Osteocyte (in vitro differentiated cells): ENCODE measurements at regions not wholly inside any gene's neighbourhood (a gene's known extent, or its start where the extent isn't known, plus 50 kb on each side); places are given as distances from the start of the nearest gene placed in this dataset.

Experiments used
- DNase-seq: peaks from one replicate; pipeline ENCODE4 v3.0.0; 2021; ENCODE audit warnings: mixed read lengths; ENCODE audit not compliant: unreplicated experiment; ENCODE audit errors: extremely low spot score
- H3K27ac Mint-ChIP-seq: one replicate; pipeline ENCODE4 v1.8.0; 2021; ENCODE audit warnings: mild to moderate bottlenecking, mixed read lengths; ENCODE audit not compliant: unreplicated experiment
- H3K27me3 Mint-ChIP-seq: one replicate; pipeline ENCODE4 v1.8.0; 2021; ENCODE audit warnings: mixed read lengths; ENCODE audit not compliant: unreplicated experiment
- H3K36me3 Mint-ChIP-seq: one replicate; pipeline ENCODE4 v1.8.0; 2021; ENCODE audit warnings: mixed read lengths; ENCODE audit not compliant: unreplicated experiment
- H3K4me1 Mint-ChIP-seq: one replicate; pipeline ENCODE4 v1.8.0; 2021; ENCODE audit warnings: mixed read lengths; ENCODE audit not compliant: unreplicated experiment
- H3K4me3 Mint-ChIP-seq: one replicate; pipeline ENCODE4 v1.8.0; 2021; ENCODE audit warnings: mild to moderate bottlenecking, moderate library complexity, mixed read lengths; ENCODE audit not compliant: unreplicated experiment
- H3K9me3 Mint-ChIP-seq: one replicate; pipeline ENCODE4 v1.8.0; 2021; ENCODE audit warnings: mixed read lengths; ENCODE audit not compliant: unreplicated experiment
- TF ChIP-seq, protein P1 (sequence below): fragments of 200-600 bp; sonication (generic); IDR thresholded peaks from 2 replicates; pipeline ENCODE4 v1.5.0; 2021; ENCODE audit warnings: antibody characterized with exemption, mild to moderate bottlenecking, moderate library complexity

DNA sequence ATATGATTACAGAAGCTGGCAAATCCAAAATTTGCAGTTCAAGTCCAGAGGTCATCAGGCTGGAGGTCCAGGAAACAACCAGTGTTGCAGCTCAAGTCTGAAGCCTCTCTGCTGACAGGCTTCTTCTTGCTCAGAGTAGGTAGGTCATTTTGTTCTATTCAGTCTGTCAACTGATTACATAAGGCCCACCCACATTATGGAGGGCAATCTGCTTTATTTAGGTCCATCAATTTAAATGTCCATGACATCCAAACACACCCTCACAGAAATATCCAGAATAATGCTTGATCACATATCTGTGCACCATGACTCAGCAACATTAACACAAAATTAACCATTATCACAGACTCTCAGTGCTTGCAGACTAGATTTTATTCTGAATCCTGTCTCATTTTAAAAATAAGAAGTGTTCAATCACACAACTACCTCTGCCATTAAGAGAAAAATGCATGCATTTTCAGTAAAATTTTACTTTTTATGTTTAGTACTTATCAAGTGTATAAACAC is 759.2 kb upstream of the ADGRB3 start:
- H3K4me1 Mint-ChIP-seq, result no peaks in the 10 kb centered on the region
- H3K9me3 Mint-ChIP-seq, result peaks cover 7% of the 10 kb centered on the region
- TF ChIP-seq, protein P1, sequence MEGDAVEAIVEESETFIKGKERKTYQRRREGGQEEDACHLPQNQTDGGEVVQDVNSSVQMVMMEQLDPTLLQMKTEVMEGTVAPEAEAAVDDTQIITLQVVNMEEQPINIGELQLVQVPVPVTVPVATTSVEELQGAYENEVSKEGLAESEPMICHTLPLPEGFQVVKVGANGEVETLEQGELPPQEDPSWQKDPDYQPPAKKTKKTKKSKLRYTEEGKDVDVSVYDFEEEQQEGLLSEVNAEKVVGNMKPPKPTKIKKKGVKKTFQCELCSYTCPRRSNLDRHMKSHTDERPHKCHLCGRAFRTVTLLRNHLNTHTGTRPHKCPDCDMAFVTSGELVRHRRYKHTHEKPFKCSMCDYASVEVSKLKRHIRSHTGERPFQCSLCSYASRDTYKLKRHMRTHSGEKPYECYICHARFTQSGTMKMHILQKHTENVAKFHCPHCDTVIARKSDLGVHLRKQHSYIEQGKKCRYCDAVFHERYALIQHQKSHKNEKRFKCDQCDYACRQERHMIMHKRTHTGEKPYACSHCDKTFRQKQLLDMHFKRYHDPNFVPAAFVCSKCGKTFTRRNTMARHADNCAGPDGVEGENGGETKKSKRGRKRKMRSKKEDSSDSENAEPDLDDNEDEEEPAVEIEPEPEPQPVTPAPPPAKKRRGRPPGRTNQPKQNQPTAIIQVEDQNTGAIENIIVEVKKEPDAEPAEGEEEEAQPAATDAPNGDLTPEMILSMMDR, result no peak
- no peaks in the 10 kb centered on the region for H3K27me3 Mint-ChIP-seq
- no peak for DNase-seq
- H3K4me3 Mint-ChIP-seq, result no peak overlapping the region
- H3K36me3 Mint-ChIP-seq, result peaks cover 2% of the 10 kb centered on the region
- H3K27ac Mint-ChIP-seq, result no peak overlapping the region

DNA sequence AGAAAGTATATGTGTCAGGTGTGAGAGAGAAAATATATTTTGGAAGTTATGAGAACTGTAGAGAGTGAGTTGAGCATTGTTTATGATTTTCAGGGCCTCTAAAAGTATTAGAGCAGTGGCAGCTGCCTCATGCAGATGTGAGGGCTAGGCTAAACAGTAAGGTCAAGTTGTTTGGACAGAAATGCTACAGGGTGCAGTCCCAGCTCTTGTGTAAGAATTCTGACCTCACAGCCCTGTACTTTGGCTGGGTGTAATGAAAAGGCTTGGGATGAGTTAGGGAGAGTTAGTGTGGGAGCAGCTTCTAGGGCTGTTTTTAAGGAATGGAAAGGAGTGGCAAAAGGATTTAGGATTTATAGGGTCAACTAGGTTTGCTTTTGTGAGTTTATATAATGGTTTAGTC is 764.8 kb upstream of the ADGRB3 start:
- H3K9me3 Mint-ChIP-seq, result peaks cover 3% of the 10 kb centered on the region
- no peak overlapping the region for H3K27ac Mint-ChIP-seq
- TF ChIP-seq, protein P1, result no peak
- no peak for DNase-seq
- no peak overlapping the region for H3K4me3 Mint-ChIP-seq
- H3K27me3 Mint-ChIP-seq, result no peaks in the 10 kb centered on the region
- H3K4me1 Mint-ChIP-seq, result peaks cover 3% of the 10 kb centered on the region
- peaks cover 2% of the 10 kb centered on the region for H3K36me3 Mint-ChIP-seq

DNA sequence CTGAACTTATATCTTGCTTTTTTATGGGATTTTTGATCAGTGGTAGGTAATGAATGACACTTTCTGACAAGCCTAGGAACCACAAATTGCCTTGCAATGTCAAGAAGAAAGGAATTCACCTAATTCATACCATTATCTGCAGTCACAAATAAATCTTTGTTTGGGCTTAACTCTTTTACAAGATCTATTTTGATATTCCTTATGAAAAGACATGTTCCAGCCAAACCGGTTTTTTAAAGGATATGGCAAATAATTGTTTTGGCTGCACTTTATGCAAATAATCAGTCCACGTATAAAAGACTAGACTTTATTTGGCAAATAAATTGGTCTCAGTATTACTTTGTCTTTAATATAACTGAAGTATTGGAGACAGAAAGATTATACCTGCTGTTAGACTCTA is 771.7 kb upstream of the ADGRB3 start:
- peaks cover 2% of the 10 kb centered on the region for H3K36me3 Mint-ChIP-seq
- H3K4me3 Mint-ChIP-seq, result no peak overlapping the region
- DNase-seq, result no peak
- peaks cover 3% of the 10 kb centered on the region for H3K4me1 Mint-ChIP-seq
- TF ChIP-seq, protein P1, result no peak
- no peaks in the 10 kb centered on the region for H3K27me3 Mint-ChIP-seq
- H3K9me3 Mint-ChIP-seq, result no peaks in the 10 kb centered on the region
- no peak overlapping the region for H3K27ac Mint-ChIP-seq

DNA sequence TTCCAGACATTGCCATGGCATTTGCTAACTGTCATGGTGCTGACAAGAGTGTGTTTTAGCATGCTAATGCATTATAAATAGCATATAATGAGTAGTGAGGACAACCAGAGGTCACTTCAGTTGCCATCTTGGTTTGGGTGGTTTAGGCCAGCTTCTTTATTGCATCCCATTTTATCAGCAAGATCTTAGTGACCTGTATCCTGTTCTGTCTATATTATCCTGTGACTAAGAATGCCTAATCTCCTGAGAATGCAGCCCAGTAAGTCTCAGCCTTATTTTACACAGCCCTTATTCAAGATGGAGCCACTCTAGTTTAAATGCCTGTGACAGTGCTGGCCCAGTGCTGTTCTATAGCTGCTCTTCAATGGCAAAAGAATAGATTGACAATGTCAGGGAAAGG is 781.0 kb upstream of the ADGRB3 start:
- Mint-ChIP-seq H3K36me3 (peaks cover 3% of the 10 kb centered on the region), H3K4me1 (no peaks in the 10 kb centered on the region), H3K27ac (no peak overlapping the region), H3K4me3 (no peak overlapping the region), H3K9me3 (peaks cover 27% of the 10 kb centered on the region), H3K27me3 (no peaks in the 10 kb centered on the region)
- TF ChIP-seq, protein P1, result no peak
- no peak for DNase-seq

DNA sequence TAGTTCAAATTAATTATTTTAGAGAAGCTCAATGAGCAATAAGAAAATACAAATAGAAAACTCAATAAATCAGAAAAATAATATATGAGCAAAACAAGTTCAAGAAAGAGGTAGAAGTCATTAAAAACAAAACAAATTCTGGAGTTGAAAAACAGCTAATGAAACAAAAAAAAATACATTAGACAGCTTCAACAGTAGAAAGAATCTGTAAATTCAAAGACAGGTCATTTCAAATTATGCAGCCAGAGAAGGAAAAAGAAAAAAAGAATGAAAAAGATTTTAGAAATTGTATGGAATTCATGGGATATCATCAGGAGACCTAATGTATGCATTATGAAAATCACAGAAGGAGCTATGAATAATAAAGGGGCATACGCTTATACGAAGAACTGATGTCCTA is 795.3 kb upstream of the ADGRB3 start:
- peaks cover 23% of the 10 kb centered on the region for H3K36me3 Mint-ChIP-seq
- TF ChIP-seq, protein P1, result no peak
- H3K9me3 Mint-ChIP-seq, result peaks cover 38% of the 10 kb centered on the region
- H3K4me1 Mint-ChIP-seq, result peaks cover 6% of the 10 kb centered on the region
- DNase-seq, result no peak
- no peak overlapping the region for H3K27ac Mint-ChIP-seq
- H3K27me3 Mint-ChIP-seq, result no peaks in the 10 kb centered on the region
- no peak overlapping the region for H3K4me3 Mint-ChIP-seq
